H1 (cell line): ENCODE measurements at regions not wholly inside any gene's neighbourhood (a gene's known extent, or its start where the extent isn't known, plus 50 kb on each side); places are given as distances from the start of the nearest gene placed in this dataset.

Source experiments
- BCL11A ChIP-seq, 2 experiments: IDR thresholded peaks; one replicate each; pipeline ENCODE4 v1.6.1; 2011; ENCODE audit warnings: low read depth in 2 of 2, low read length in 2 of 2, mild to moderate bottlenecking in 2 of 2
- EP300 ChIP-seq, 2 experiments: IDR thresholded peaks; 1 replicate in 1 of 2; 2 replicates in 1 of 2; pipeline ENCODE4 v1.6.1; 2011 to 2012; ENCODE audit warnings: low read depth in 2 of 2, low read length in 2 of 2, mild to moderate bottlenecking in 2 of 2, borderline replicate concordance in 1 of 2, inconsistent platforms in 1 of 2, moderate library complexity in 1 of 2
- EZH2 ChIP-seq: fragments of 200-600 bp; sonication (generic); IDR thresholded peaks from 2 replicates; pipeline ENCODE4 v1.7.1; 2012; ENCODE audit warnings: low read depth, mild to moderate bottlenecking, moderate library complexity, low read length, inconsistent platforms; ENCODE audit not compliant: severe bottlenecking
- MAFK ChIP-seq: IDR thresholded peaks from 2 replicates; pipeline ENCODE4 v1.6.1; 2012; ENCODE audit warnings: low read depth, mild to moderate bottlenecking, improper control_type of control experiment, low read length
- PHF8 ChIP-seq: fragments of 200-600 bp; sonication (generic); conservative IDR thresholded peaks from 2 replicates; pipeline ENCODE4 v1.7.1; 2012; ENCODE audit warnings: low read depth, mild to moderate bottlenecking, inconsistent platforms, low read length, moderate library complexity
- POLR2A ChIP-seq, 2 experiments: IDR thresholded peaks; 1 replicate in 1 of 2; 2 replicates in 1 of 2; pipeline ENCODE4 v1.6.1; 2011; ENCODE audit warnings: low read depth in 2 of 2, low read length in 2 of 2, mild to moderate bottlenecking in 2 of 2; ENCODE audit errors: control extremely low read depth in 1 of 2
- POLR2AphosphoS5 ChIP-seq: IDR thresholded peaks from 2 replicates; pipeline ENCODE4 v1.6.1; 2011; ENCODE audit warnings: low read depth, low read length
- SP1 ChIP-seq: IDR thresholded peaks from 2 replicates; pipeline ENCODE4 v1.6.1; 2011; ENCODE audit warnings: low read depth, low read length
- SRF ChIP-seq: IDR thresholded peaks from 2 replicates; pipeline ENCODE4 v1.6.1; 2011; ENCODE audit warnings: mild to moderate bottlenecking, low read depth, low read length, moderate library complexity
- TAF1 ChIP-seq: IDR thresholded peaks from 2 replicates; pipeline ENCODE4 v1.6.1; 2011; ENCODE audit warnings: mild to moderate bottlenecking, low read depth, low read length
- ZNF274 ChIP-seq: IDR thresholded peaks from 2 replicates; pipeline ENCODE4 v1.7.0; 2012; ENCODE audit warnings: low read length, borderline replicate concordance; ENCODE audit errors: extremely low read depth
- TF ChIP-seq, protein P1 (sequence below), 3 experiments: IDR thresholded peaks; 1 replicate in 2 of 3; 2 replicates in 1 of 3; pipeline versions ENCODE4 v1.5.1 to v1.6.1; 2011; ENCODE audit warnings: low read length in 3 of 3, mild to moderate bottlenecking in 3 of 3, inconsistent platforms in 2 of 3, low read depth in 1 of 3, moderate library complexity in 1 of 3; ENCODE audit not compliant: insufficient read depth in 1 of 3; ENCODE audit errors: control extremely low read depth in 1 of 3
- TF ChIP-seq, protein P2 (sequence below): IDR thresholded peaks from 2 replicates; pipeline ENCODE4 v1.6.1; 2011; ENCODE audit warnings: low read depth, mild to moderate bottlenecking, low read length; ENCODE audit not compliant: insufficient read depth

DNA sequence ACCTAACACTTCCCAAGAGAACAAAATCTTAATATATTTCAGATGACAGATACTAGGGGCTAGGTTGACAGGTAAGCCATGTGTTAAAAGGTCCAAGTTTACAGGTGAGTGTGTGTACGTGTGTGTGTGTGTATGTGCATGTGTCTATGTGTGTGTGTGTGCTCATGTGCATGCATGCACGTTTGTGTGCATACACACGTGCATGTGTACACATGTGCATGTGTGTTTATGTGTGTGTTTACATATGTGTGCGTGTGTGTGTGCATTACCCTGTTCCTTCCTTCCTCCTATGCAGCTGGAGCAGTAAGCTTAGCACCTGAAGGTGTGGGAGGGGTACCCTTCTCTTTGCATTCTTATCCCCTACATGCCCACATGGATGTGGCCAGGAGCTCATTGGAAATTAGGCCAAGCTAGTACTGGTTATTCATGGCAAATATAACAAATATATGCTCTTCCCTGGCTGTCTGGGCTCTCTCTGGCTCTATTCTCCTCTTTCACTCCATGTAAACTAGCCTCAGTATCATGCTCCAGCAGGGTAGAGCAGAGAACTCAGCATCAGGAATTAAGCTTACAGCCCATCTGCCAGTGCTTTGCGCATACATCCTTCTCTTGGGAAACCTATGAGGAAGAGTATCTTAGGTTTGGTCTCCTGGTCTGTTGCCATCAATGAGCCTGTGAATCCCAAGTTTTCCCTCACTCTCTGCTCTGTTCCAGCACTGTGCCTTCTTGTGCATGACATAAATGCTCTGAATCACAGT, 258.0 kb upstream of the MYOCD start:
- TF ChIP-seq MAFK: no peak
- no peak for TF ChIP-seq SRF
- no peak for TF ChIP-seq EZH2
- no peak for TF ChIP-seq POLR2A (IDR thresholded peaks at IDR 0.05; ENCODE audit: control extremely low read depth in 1 of 2, low read depth in 2 of 2, low read length in 2 of 2)
- TF ChIP-seq, protein P1, sequence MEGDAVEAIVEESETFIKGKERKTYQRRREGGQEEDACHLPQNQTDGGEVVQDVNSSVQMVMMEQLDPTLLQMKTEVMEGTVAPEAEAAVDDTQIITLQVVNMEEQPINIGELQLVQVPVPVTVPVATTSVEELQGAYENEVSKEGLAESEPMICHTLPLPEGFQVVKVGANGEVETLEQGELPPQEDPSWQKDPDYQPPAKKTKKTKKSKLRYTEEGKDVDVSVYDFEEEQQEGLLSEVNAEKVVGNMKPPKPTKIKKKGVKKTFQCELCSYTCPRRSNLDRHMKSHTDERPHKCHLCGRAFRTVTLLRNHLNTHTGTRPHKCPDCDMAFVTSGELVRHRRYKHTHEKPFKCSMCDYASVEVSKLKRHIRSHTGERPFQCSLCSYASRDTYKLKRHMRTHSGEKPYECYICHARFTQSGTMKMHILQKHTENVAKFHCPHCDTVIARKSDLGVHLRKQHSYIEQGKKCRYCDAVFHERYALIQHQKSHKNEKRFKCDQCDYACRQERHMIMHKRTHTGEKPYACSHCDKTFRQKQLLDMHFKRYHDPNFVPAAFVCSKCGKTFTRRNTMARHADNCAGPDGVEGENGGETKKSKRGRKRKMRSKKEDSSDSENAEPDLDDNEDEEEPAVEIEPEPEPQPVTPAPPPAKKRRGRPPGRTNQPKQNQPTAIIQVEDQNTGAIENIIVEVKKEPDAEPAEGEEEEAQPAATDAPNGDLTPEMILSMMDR (IDR thresholded peaks at IDR 0.05; ENCODE audit: control extremely low read depth in 1 of 3, insufficient read depth in 1 of 3, low read depth in 1 of 3, low read length in 3 of 3): no peak
- no peak for TF ChIP-seq EP300 (IDR thresholded peaks at IDR 0.05; ENCODE audit: borderline replicate concordance in 1 of 2, low read depth in 2 of 2, low read length in 2 of 2)
- TF ChIP-seq PHF8: no peak
- no peak for TF ChIP-seq POLR2AphosphoS5
- TF ChIP-seq SP1: no peak
- no peak for TF ChIP-seq ZNF274
- TF ChIP-seq BCL11A (IDR thresholded peaks at IDR 0.05; ENCODE audit: low read depth in 2 of 2, low read length in 2 of 2): no peak
- TF ChIP-seq TAF1: no peak
- TF ChIP-seq, protein P2, sequence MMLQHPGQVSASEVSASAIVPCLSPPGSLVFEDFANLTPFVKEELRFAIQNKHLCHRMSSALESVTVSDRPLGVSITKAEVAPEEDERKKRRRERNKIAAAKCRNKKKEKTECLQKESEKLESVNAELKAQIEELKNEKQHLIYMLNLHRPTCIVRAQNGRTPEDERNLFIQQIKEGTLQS: no peak
